Transverse colon (tissue), 4 donors: ENCODE measurements at regions not wholly inside any gene's neighbourhood (a gene's known extent, or its start where the extent isn't known, plus 50 kb on each side); places are given as distances from the start of the nearest gene placed in this dataset.

Experiments
- DNase-seq: peaks from one replicate; pipeline ENCODE4 v3.0.0-alpha.2; 2019
- H3K27ac ChIP-seq, 4 donors: fragments of 200-600 bp; sonication (generic); 2 replicates each; pipeline ENCODE4 v1.5.1; 2016 to 2018; ENCODE audit warnings: inconsistent platforms in 4 of 4
- H3K27me3 ChIP-seq: fragments of 200-600 bp; sonication (generic); 2 replicates; pipeline ENCODE4 v1.5.1; 2017; ENCODE audit warnings: inconsistent platforms
- H3K36me3 ChIP-seq, 4 donors: fragments of 200-600 bp; sonication (generic); 2 replicates each; pipeline ENCODE4 v1.5.1; 2017 to 2019; ENCODE audit warnings: inconsistent platforms in 4 of 4
- H3K4me1 ChIP-seq, 4 donors: fragments of 200-600 bp; sonication (generic); 2 replicates each; pipeline ENCODE4 v1.5.1; 2017 to 2020; ENCODE audit warnings: inconsistent platforms in 4 of 4
- H3K4me3 ChIP-seq, 4 donors: fragments of 200-600 bp; sonication (generic); 1 replicate in 1 of 4; 2 replicates in 3 of 4; pipeline versions ENCODE4 v1.5.1 to v1.6.1; 2017 to 2019; ENCODE audit warnings: inconsistent platforms in 4 of 4
- H3K9me3 ChIP-seq, 2 donors: fragments of 200-600 bp; sonication (generic); 2 replicates each; pipeline ENCODE4 v1.5.1; 2017 to 2019; ENCODE audit warnings: inconsistent platforms in 2 of 2
- CTCF ChIP-seq, 5 experiments: fragments of 200-600 bp in 3 of 5; fragments of 450-650 bp in 2 of 5; sonication (generic) in 3 of 5; IDR thresholded peaks; 1 replicate in 2 of 5; 2 replicates in 3 of 5; pipeline ENCODE4 v1.5.1; 2016 to 2017; ENCODE audit warnings: antibody characterized with exemption in 5 of 5, inconsistent platforms in 3 of 5, mild to moderate bottlenecking in 2 of 5, moderate library complexity in 1 of 5
- EP300 ChIP-seq: sonication (generic); formaldehyde crosslinking; IDR thresholded peaks from one replicate; pipeline ENCODE4 v1.6.1; 2017; ENCODE audit warnings: antibody characterized with exemption, low read depth
- POLR2A ChIP-seq: fragments of 450-650 bp; IDR thresholded peaks from one replicate; pipeline ENCODE4 v1.6.1; 2016; ENCODE audit warnings: antibody characterized with exemption, mild to moderate bottlenecking, moderate library complexity
- POLR2AphosphoS5 ChIP-seq, 3 donors: sonication (generic); formaldehyde crosslinking; IDR thresholded peaks; one replicate each; pipeline ENCODE4 v1.6.1; 2016; ENCODE audit warnings: antibody characterized with exemption in 3 of 3
- WGBS, 2 donors: methylation state at CpG; one replicate each; pipeline ENCODE4 v1.1.5; 2018; ENCODE audit warnings: low coverage in 1 of 2; 5-methylcytosine and 5-hydroxymethylcytosine counted together
- in situ Hi-C, 4 donors: fragments of 200-750 bp; cut with MboI; loops; one replicate each; pipeline versions ENCODE4 v1.15.0 to v1.15.1; 2017; ENCODE audit warnings: low sequenced_read_pairs in 3 of 4, low pct_ligation_motif_present in 1 of 4, low pct_unique_long_range_greater_than_20kb in 1 of 4
- intact Hi-C: fragments of 100-400 bp; cut with DNase I; formaldehyde crosslinking; loops from one replicate; pipeline ENCODE4 v1.15.1; 2023; ENCODE audit warnings: low total_unique reads

DNA sequence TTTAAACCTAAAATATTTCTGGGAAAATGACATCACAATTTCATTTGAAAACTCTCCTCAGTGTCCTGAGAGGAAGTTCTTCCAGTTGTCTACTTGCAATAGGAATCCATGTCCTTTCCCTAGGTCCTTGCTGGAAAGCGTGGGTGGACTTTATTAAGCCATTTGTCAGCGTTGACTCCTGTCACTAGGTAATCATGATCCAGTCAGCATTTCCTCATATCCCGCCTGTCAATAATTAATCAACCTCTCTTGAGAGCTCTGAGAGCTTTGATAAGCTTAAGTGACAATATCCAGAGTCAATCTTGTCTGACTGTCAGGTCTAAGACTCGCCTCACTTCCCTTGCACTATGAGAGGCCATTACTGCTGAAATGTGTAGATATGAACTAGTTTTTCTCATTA, 107.2 kb upstream of the SLIT3 start:
- DNase-seq: no peak
- in situ Hi-C loops (no loop called here), intact Hi-C loops (no loop called here)
- TF ChIP-seq EP300 (no peak), POLR2AphosphoS5 (IDR thresholded peaks at IDR 0.05) (no peak), POLR2A (no peak), CTCF (IDR thresholded peaks at IDR 0.05) (no peak)
- no peaks in the 10 kb centered on the region for H3K27me3 ChIP-seq
- WGBS, 2 donors: 56 to 57% methylated on average over 1 to 4 of the region's 4 CpGs
- no peaks in the 10 kb centered on the region for H3K36me3 ChIP-seq
- H3K27ac ChIP-seq: no peak overlapping the region
- no peaks in the 10 kb centered on the region for H3K4me1 ChIP-seq
- H3K9me3 ChIP-seq: no peaks in the 10 kb centered on the region
- no peak overlapping the region for H3K4me3 ChIP-seq

DNA sequence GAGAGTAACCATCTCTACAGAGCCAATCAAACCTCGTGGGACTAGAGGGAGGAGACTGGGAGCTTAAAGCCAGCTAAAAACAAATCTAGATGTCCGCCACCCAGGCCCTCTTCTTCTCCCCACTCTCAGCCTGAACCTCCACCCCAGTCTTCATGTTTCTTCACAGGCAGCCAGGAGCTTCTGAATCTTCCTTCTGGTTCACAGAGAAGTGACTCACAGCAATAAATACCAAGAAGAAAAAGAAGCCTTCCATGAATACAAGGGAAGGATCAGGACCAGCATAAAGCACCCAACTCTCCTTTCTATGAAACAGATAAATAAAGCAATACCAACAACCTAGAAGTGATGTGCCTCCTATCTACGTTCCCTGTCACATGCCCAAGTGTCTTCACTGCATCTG, 103.3 kb upstream of the SLIT3 start:
- in situ Hi-C loops (no loop called here), intact Hi-C loops (no loop called here)
- TF ChIP-seq EP300 (no peak), POLR2AphosphoS5 (IDR thresholded peaks at IDR 0.05) (no peak), CTCF (IDR thresholded peaks at IDR 0.05) (no peak), POLR2A (no peak)
- no peak for DNase-seq
- Histone ChIP-seq H3K27me3 (no peaks in the 10 kb centered on the region), H3K36me3 (no peaks in the 10 kb centered on the region), H3K27ac (no peak overlapping the region), H3K4me3 (no peak overlapping the region), H3K9me3 (no peaks in the 10 kb centered on the region), H3K4me1 (no peaks in the 10 kb centered on the region)
- WGBS, 2 donors: 46% methylated on average over 3 of the region's 3 CpGs; no CpG with 5 or more reads in 1 of the 2 donors

- Histone ChIP-seq H3K4me3 (no peak overlapping the region), H3K27me3 (no peaks in the 10 kb centered on the region), H3K4me1 (no peaks in the 10 kb centered on the region), H3K27ac (no peak overlapping the region), H3K36me3 (no peaks in the 10 kb centered on the region), H3K9me3 (no peaks in the 10 kb centered on the region)
- DNase-seq: no peak
- intact Hi-C loops: no loop called here
- WGBS, 2 donors: 64 to 69% methylated on average over 1 of the region's 1 CpG
- in situ Hi-C loops: no loop called here
- TF ChIP-seq POLR2AphosphoS5 (IDR thresholded peaks at IDR 0.05): no peak
- no peak for TF ChIP-seq EP300
- no peak for TF ChIP-seq POLR2A
- no peak for TF ChIP-seq CTCF (IDR thresholded peaks at IDR 0.05)
Observed at GRCh38 chr5:169398515-169398914, 97.6 kb upstream of the SLIT3 start.

GRCh38 chr5:169395136-169395535, 94.2 kb upstream of the SLIT3 start:
- no peak for DNase-seq
- no peak overlapping the region for H3K27ac ChIP-seq
- H3K4me3 ChIP-seq: no peak overlapping the region
- in situ Hi-C loops: no loop called here
- no peaks in the 10 kb centered on the region for H3K27me3 ChIP-seq
- no peaks in the 10 kb centered on the region for H3K9me3 ChIP-seq
- WGBS, 2 donors: 73 to 100% methylated on average over 1 of the region's 1 CpG
- TF ChIP-seq CTCF (IDR thresholded peaks at IDR 0.05) (no peak), EP300 (no peak), POLR2AphosphoS5 (IDR thresholded peaks at IDR 0.05) (no peak), POLR2A (no peak)
- intact Hi-C loops: no loop called here
- no peaks in the 10 kb centered on the region for H3K4me1 ChIP-seq
- H3K36me3 ChIP-seq: no peaks in the 10 kb centered on the region
